Stimulated activated naive CD4-positive, alpha-beta T cell (primary cell): ENCODE measurements at regions not wholly inside any gene's neighbourhood (a gene's known extent, or its start where the extent isn't known, plus 50 kb on each side); places are given as distances from the start of the nearest gene placed in this dataset.

Source experiments
- DNase-seq, 6 experiments: peaks; one replicate each; lab custom pipeline; 2025; lab: John Stamatoyannopoulos, UW

DNA sequence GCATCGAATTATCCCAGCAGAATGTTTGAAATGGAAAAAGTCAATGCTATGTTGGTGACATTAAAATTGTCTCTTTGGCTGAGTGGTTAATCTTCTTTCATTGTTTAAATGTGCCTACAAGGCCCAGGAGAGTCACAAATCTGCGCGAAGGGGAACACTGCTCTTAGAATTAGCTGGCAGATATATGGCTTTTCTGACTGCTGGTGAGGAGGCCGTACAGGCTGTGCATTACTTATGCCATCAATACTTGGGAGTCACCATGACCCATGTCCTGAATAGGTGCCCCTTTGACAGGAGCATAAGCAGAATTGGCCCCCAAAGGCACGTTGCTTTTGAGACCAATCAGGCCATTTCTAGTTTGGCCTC, 521.5 kb downstream of the FUT8 start:
- DNase-seq, result no peak

DNA sequence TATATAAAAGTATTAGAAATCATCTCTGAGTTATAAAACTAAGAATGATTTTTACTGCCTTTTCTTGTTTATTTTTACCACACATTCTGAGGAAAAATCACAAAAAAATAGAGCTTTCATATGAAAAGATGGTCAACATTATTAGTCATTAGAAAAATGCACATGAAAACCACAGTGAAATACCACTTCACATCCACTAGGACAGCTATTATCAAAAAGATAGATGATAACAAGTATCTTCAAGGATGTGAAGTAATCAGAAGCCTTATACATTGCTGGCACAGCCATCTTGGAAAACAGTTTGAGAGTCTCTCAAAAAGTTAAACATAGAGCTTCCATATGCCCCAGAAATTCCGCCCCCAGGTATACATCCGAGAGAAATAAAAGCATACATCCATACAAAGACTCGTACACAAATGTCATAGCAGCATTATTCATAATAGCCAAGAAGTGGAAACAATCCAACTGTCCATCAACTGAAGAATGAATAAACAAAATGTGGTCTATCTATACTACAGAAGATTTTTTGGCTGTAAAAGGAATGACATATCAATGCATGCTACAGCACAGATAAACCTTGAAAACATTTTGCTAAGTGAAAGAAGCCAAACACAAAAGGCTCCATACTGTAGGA, 523.9 kb downstream of the FUT8 start:
- no peak for DNase-seq

DNA sequence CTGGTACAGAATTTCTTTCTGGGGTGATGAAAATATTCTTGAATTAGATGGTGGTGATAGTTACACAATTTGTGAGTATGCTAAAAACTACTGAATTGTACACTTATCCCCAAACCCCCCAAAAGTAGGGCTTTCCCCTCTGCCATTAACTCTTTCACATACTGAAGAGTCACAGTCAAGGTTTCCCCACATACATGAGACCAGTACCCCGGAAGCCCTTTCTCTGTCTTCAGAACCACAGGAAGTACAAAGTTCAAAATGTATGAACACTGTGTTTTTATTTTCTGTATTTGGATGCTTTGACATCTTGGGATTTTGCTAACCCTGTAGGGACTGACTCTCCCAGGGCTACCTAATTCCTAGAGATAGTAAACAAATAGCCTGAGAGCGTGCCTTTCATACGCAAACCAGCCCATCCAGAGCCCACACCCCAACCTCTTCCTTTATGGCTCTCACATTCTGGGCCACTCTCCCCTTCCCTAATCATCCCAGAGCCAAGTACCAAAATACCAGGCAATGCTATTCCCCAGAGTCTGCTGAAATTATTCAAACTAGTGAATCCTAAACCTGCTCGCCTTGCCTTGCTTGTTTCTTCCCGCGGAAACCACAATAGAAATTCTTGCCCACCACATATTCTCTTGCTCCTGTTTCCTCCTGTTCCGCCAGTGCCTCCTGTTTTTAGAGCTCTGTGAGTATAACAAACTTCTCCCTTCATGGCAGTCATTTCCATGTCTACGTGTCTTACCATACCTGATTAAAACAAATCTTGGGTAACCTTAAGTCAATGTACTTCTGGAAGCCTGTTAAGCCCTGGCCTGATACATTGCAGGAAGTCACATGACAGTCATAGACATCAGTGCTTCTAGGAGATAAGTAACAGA, 524.8 kb downstream of the FUT8 start:
- peak in 2 of 6 experiments; percentile 12 for DNase-seq

DNA sequence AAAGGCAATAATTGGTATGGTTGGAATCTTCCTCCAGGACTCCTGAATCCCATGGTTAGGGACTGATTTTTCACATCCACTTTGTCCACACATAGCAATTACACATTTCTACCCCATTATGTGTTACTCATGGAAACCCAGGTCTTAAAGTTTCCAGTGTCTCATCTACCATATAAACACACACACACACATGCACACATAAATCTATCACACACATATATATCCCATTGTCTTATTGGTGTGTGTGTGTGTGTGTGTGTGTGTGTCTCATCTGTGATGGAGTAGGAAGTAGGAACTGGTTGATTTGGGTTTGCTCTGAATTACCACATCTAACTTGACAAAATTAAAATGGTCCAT, 525.4 kb downstream of the FUT8 start:
- DNase-seq, result no peak

DNA sequence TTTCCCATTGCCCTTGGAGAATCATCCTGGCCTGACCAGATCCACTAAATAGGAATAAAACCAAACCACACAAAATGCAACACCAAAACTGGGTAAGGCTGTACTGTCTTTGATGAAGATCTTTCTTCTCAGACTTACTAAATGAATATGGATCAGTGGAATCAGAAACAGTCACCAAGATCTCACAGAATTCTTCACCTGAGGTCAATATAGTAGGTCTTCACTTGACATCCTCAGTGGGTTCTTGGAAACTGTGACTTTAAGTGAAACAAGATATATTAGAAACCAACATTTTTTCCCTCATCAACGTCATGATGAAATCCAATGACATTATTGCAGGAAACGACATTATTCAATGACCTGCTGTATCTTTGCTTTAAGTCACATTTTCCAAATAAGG, 526.2 kb downstream of the FUT8 start:
- no peak for DNase-seq

DNA sequence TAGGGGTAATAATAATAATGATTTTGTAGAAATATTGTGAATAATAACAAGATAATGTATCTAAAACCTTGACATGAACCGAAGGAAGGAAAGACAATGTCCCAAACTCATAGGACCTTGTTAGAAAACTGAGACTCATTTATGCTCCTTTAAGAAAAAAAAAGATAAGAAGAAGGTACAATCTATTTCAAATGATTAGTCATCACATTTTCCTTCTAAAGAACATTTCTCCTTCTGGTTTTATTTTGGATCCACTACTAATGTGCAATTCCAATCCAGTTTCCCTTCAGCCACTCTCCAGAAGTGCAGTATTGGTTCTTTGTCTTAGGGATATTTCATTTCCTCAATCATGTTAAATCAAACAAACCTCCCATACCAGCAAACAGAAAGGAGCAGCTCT, 526.7 kb downstream of the FUT8 start:
- DNase-seq, result no peak

DNA sequence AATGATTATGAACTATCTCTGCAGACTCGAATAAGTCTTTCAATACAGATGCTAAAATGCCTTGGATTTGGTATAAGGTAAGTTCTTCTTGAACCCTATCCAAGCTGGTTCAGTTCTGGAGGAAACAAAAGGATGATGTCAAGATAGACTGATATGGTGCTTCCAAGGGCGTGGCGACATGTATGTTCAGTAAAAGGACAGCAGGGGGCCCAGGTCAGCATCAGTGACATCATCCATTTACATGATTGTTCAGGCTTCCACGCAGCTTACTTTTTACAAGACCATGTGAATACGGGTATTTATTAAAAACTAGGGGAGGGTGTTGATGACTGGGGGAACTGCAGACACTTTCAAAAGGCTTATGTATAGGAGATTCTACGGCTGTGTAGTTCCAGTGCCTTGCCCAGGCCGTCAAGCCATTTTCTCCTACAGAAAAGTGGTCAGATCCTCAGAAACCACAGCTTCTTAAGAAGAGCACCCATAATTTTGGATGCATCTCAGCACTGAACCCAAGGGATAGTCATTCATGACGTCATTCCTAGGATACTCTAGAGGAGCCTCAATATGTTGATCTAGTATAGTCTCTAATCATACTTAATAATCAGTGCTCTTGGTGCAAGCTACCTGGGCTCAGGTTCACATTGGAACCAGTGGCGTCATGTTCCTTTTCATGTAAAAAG, 527.7 kb downstream of the FUT8 start:
- DNase-seq, result no peak

DNA sequence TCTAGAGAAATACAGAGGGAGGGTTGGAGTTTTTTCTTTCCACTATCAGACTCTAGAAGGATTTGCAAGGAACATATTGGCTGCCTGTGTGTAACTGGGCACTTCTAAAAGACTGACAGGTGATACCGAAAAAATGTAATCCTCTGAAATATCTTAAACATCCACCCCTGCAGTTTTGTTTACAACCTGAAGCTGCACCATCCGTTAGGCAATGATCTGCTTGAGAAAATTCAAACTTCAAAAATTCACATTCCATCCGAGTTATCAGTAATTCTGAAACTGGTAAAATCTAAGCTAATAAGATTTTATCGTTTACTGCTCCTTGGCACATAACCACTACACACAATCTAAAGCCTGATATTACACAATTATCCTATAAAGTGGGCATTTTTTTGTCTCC, 528.6 kb downstream of the FUT8 start:
- DNase-seq, result no peak

DNA sequence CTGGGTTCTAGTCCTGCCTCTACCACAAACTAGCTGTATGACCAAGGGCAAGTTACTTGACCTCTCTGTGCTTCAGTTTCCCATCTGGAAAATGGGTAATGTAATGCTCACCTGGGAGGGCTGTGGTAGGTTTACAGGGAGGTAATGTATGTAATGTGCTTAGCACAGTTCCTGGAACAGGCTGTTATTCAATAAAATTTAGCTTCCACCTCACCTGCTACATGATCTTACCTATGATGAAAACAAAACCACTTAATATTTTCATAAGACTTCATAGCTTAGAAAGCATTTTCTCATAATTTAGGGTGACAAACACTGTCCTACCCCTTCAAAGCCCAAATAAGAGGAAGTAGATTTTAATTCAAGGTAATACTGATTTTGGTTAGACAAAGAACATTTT, 530.6 kb downstream of the FUT8 start:
- DNase-seq, result no peak

DNA sequence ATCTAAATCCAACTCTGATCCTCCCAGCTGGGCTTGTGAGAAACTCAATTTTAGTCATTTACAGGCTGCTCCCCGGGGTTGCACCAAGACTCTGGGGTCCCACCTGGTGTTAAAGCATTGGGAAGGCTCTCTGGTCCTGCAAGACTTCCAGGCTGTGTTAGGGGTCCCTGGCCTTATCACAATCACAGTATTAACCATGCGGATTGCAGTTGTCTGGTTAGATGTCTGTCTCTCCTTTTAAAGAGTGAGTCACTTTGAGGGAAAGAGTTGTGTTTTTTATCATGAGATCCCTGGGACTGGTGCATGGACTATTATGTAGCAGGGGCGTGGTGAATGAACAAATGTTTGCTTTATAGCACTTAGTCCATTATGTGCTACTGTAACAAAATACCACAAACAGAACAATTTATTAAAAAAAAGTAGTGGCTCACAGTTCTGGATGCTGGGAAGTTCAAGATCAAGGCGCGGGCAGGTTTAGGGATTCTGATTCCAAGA, 531.4 kb downstream of the FUT8 start:
- no peak for DNase-seq

DNA sequence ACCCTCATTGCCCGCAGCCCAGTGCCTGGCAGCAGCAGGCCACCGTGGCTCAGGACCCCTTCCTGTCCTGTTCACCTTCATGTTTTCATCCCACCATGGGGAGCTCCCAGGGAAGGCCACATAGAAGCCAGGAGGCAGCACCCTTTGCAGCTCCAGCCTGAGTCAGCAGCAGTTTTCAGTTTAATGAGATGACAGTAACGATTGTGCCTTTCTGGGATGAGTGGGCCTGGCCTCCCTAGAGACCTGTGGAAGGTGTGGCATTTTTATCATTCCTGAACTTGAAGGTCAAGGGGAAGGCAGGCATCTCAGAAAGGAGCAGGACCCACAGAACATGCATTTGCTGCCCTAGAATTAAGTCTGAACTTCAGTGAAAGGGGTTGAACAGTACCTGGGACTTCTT, 532.8 kb downstream of the FUT8 start:
- DNase-seq, result no peak

DNA sequence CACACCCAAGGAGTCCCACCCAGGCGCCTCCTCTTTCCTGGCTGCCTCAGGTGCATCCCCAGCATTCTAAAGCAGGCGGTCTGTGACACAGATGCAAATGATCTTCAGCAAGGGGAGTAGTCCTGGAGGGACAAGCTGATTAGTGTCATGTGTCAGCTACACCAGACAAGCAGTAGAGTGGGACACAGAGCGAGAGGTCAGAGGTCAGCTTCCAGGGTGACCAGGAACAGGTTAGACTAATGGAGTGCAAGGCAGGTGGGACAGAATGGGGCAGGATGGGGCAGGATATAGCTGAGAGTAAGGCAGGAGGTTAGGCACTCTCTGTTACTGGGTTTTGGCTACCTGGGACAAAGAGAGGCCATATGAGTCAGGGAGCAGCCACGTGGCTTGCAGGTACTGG, 534.0 kb downstream of the FUT8 start:
- DNase-seq, result no peak

DNA sequence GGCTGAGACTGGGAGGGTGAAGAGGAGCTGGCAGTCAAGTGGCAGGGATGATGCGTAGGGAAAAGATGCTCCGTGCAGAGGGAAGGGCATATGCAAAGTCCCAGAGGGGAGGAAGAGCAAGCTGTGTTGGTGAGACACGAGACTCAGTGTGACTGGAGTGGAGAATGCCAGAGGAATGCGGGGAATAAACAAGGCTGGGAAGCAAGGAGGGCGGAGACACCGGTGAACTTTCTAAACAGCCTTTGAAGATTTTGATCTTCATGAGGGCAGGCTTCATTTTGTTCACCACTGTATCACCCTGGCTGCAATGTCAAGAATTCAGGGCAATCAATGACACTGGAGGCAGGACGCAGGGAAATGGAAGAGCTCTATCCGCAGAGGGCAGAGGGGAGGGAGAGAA, 535.8 kb downstream of the FUT8 start:
- no peak for DNase-seq

DNA sequence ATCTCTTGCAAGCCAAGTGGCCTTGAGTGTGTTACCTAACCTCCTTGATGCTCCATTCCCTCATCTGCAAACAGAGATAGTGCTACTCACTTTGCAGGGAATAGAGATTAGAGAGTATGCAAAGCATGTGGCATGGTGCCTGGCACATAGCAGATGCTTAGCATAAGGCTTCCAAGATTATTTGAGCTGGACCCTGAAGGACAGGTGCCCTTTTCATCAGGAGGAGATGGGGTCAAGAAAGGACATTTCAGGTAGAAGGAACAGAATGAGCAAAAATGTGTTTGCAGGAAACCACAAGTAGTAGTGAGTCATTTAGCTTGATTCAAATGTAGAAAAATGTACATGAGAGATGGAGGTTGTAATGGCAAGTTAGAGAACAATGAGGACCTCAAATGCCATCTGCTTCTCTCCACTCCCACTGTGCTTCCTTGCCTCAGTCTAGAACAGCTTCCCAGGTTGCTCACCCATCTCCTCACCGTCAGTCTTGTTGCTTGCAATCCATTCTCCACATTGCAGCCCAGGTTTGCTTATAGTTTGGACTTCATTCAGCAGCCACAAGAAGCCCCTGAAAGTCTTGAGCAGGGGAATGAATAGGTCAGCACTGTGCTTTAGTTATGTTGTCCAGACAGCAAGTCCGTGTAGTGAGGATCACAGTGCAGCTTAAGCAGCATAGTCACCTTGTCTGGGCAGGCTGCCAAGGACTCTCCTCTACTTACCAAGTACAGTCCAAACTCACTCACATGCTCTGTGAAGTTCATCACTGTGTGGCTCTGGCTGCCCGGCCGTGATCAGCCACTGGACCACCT, 536.3 kb upstream of the CCDC196 start:
- DNase-seq, result peak in 1 of 6 experiments; percentile 24

DNA sequence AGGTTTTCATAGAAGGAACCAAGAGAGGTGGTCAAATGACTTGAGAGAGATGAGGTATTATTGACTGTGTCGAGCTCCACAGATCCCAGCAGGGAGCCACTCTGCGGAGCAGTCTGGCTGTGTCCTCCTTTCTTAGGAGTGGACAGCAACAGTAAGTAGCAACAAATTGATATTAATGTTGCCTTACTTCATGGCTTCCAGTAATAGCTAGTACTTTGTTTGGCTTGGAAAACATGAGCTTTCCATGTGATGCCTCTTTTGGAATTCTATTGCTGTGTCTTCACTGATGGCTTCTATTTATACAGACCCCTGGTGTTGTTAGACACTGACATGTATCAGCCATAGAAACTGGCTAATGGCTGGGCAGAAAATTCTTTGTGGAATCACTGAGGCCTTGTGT, 531.2 kb upstream of the CCDC196 start:
- no peak for DNase-seq

DNA sequence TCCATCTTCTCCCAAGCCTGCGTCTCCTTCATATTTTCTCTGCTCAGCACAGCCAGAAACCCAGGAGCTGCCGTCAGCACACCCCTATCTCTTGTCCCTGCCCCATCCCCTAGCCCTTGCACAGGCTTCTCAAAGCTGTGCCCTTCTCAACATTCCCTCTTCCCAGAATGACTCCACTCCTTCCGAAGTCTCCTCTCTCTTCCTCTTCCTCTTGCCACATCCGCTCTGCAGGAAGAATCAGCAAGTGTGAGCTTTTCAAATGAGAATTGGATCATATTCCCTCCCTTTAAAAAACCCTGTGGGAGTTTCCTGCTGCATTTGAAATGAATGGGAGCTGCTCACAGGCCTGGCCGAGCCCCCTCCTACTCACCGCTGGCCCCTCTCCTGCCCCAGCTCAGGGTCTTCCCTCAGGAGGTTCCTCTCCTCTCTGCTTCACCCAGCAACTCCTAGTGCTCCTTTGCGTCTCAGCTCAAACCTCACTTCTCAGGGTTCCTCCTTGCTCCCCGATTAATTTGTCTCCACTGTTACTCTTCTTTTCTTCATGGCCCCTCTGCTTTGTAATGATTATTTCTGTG, 528.5 kb upstream of the CCDC196 start:
- no peak for DNase-seq

DNA sequence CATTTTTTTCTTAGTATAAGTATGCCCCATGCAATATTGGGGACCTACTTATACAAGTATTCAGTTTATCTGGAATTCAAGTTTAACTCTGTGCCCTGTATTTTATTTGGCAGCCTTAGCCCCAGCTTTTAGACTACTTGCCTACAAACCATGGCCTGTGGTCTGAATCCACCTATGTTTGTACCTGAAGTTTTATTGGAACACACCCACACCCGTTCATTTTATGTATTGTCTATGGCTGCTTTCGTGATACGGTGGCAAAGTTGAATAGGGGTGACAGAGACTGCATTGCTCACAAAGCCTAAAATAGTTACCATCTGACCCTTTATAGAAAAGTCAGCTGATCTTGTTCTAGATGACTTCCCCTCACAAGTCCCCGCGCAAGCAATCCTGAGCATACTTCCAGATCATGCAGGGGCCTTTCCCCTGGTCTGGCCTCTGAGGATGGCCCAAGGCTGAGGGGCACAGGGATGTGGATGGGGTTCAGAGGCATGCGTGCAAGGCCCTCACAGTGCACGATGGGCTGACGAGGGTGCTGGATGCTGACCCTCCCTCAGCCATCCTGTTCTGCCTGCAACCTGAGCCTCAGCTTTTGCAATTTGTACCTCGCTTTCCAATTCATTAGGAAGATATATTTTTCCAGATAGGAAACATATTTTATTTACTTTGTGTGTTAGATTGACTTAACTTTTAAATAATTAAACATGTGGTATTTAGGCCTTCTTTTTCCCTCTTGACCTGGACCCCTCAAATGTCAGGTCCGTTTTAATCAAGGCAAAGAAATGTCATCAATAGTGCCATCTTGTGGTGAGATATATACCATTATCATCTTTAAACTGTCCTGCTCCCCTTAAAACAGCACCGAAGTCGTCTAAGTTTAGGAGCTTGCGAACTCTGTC, 527.3 kb upstream of the CCDC196 start:
- peak in 2 of 6 experiments; percentile 42 to 60 for DNase-seq

DNA sequence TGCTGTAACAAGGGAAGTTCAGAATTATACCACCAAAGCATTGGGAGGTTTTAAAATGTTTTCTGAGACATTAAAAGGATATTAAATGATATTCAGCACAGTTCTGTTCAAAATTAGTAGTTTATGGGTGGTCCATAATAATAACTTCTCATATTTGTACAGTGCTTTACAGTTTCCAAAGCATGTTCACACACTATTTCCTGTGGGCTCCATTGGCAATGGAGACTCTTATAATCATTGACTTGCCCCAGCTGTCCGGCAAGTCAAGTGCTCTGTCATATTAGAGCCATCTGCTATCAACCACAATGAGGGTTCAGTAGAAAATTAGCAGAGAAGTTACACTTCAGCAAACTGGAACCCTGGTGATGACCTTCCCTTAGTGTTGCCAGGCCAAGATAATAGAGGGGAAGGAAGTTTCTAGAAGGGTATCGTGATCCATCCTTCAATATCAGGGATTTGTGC, 526.6 kb upstream of the CCDC196 start:
- DNase-seq, result no peak

DNA sequence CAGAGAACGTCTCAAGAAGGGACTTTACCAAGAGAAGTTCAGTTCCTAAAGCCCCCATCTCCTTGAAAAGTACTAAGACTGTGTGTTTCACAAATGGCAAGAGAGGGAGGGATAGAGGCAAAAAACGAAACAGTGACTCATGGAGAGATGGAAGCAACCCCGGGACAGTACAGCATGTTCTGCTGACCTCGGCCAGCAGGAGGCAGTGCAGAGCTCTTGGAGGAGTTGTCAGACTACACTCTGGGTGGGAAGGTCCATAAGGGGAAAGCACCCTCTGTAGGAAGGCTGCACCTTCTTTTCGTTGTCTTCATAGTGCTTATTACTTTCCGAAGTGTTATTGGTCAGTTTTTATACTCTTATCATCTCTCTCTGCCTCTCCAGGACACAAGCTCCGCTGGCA, 525.2 kb upstream of the CCDC196 start:
- DNase-seq, result peak in 5 of 6 experiments; percentile 23 to 59 (median 43)

DNA sequence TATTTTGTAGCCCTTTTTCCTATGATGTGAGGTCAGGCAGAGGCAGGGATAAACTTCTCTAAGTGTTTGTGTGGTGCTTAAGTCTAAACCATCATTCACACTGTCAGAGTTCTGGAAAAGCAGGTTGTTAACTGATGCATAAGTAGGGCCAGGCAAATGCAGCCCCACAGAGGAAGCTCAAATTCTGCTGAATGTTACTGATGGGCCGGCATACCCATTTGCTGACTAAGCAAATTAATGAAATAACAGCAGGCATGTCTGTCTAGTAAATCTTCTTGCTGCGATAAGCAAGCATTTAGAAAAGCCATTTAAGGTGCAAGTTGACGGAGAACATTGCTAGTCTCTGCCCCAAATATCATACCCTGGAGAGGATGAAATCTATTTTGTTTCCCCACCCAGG, 523.2 kb upstream of the CCDC196 start:
- no peak for DNase-seq

DNA sequence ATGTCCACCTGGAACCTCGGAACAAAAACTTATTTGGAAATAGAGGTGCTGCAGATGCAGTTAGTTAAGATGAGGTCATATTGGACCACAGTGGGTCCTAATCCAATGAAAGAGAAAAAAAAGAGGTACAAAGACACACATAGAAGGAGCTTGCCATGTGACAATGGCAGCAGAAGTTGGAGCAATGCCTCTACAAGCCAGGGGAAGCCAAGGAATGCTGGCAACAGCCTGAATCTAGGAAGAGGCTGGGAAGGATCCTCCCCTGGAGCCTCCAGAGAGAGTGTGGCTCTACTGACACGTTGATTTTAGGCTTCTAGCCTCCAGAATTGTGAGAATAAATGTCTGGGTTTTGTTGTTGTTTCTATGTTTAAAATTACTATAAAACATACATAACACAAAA, 521.8 kb upstream of the CCDC196 start:
- DNase-seq, result no peak
